Fibroblast of villous mesenchyme (primary cell): ENCODE measurements at regions not wholly inside any gene's neighbourhood (a gene's known extent, or its start where the extent isn't known, plus 50 kb on each side); places are given as distances from the start of the nearest gene placed in this dataset.

Experiments
- DNase-seq: peaks from one replicate; pipeline ENCODE4 v3.0.0-alpha.2; 2010; ENCODE audit warnings: low read depth
- H3K4me3 ChIP-seq: 2 replicates; pipeline ENCODE4 v1.5.1; 2011; ENCODE audit warnings: low read depth, mild to moderate bottlenecking, low read length
- TF ChIP-seq, protein P1 (sequence below): IDR thresholded peaks from 2 replicates; pipeline ENCODE4 v1.5.1; 2012; ENCODE audit warnings: low read depth, mild to moderate bottlenecking, low read length; ENCODE audit not compliant: insufficient read depth

GRCh38 chr17:72466606-72467005 is 345.8 kb downstream of the SOX9 start:
- DNase-seq: no peak
- TF ChIP-seq, protein P1, sequence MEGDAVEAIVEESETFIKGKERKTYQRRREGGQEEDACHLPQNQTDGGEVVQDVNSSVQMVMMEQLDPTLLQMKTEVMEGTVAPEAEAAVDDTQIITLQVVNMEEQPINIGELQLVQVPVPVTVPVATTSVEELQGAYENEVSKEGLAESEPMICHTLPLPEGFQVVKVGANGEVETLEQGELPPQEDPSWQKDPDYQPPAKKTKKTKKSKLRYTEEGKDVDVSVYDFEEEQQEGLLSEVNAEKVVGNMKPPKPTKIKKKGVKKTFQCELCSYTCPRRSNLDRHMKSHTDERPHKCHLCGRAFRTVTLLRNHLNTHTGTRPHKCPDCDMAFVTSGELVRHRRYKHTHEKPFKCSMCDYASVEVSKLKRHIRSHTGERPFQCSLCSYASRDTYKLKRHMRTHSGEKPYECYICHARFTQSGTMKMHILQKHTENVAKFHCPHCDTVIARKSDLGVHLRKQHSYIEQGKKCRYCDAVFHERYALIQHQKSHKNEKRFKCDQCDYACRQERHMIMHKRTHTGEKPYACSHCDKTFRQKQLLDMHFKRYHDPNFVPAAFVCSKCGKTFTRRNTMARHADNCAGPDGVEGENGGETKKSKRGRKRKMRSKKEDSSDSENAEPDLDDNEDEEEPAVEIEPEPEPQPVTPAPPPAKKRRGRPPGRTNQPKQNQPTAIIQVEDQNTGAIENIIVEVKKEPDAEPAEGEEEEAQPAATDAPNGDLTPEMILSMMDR: no peak
- no peak overlapping the region for H3K4me3 ChIP-seq

GRCh38 chr17:72467841-72468653 is 347.2 kb downstream of the SOX9 start:
- no peak overlapping the region for H3K4me3 ChIP-seq
- TF ChIP-seq, protein P1: no peak
- DNase-seq: peak; percentile 72

GRCh38 chr17:72468841-72469240 is 348.0 kb downstream of the SOX9 start:
- TF ChIP-seq, protein P1: no peak
- no peak for DNase-seq
- no peak overlapping the region for H3K4me3 ChIP-seq

GRCh38 chr17:72470121-72470705 is 349.4 kb downstream of the SOX9 start:
- no peak for DNase-seq
- no peak overlapping the region for H3K4me3 ChIP-seq
- TF ChIP-seq, protein P1: no peak

DNA sequence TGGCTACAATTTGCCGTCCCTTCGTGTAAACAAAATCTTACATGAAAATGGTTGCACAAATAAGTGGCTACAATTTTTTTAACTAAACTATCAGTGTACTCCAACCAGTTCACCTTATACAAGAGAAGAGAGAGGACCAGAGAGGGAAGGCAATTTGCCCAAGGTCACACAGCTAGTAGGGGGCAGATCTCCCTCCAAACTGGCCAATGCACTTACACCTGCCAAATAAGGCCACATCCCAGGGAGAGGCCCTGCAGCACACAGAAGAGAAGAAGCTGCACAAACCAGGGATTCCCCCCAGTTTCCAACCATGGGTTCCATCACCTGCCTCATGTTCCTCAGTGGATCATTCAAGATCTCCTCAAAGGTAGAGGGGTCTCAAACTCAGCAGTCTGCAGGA is 349.9 kb downstream of the SOX9 start:
- TF ChIP-seq, protein P1: no peak

DNA sequence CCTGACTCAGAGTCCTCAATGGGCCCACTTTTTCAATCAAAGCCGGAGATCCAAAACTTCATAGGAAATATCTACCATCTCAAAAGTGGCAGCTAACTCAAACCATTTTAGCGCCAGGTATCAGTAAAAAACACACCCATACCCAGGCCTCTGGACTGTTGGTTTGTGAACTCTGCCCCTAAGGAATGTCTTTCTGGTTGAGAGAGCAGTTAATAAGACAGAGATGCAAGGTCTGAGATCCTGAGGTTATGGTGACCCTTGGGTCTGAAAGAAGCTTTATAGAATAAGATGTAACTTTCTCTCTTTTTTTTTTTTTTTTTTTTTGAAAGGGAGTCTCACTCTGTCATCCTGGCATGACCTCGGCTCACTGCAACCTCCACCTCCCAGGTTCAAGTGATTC is 350.5 kb downstream of the SOX9 start:
- DNase-seq: no peak
- TF ChIP-seq, protein P1: no peak
- H3K4me3 ChIP-seq: no peak overlapping the region

More for the DNA sequence above, 349.9 kb downstream of the SOX9 start:
- no peak overlapping the region for H3K4me3 ChIP-seq
- DNase-seq: no peak
